ENCODE measurements at regions not wholly inside any gene's neighbourhood (a gene's known extent, or its start where the extent isn't known, plus 50 kb on each side); places are given as distances from the start of the nearest gene placed in this dataset.
"Not testable (repeated sequence)": the region's sequence is repeated elsewhere in the genome, so short reads cannot be mapped to it uniquely, and the experiment has no call there.

GRCh38 chr13:31385540-31385939, 185.8 kb downstream of the B3GLCT start:
- DNase-seq (ENCODE audit: low spot score in 2 of 2): no peak
- Histone ChIP-seq H3K9me3 (no peaks in the 10 kb centered on the region), H3K36me3 (no peaks in the 10 kb centered on the region), H3K4me1 (no peaks in the 10 kb centered on the region), H3K27ac (no peak overlapping the region), H3K27me3 (no peaks in the 10 kb centered on the region), H3K4me3 (no peak overlapping the region)
- TF ChIP-seq POLR2AphosphoS5 (IDR thresholded peaks at IDR 0.05) (no peak), POLR2A (IDR thresholded peaks at IDR 0.05) (no peak)
- TF ChIP-seq, protein P1, sequence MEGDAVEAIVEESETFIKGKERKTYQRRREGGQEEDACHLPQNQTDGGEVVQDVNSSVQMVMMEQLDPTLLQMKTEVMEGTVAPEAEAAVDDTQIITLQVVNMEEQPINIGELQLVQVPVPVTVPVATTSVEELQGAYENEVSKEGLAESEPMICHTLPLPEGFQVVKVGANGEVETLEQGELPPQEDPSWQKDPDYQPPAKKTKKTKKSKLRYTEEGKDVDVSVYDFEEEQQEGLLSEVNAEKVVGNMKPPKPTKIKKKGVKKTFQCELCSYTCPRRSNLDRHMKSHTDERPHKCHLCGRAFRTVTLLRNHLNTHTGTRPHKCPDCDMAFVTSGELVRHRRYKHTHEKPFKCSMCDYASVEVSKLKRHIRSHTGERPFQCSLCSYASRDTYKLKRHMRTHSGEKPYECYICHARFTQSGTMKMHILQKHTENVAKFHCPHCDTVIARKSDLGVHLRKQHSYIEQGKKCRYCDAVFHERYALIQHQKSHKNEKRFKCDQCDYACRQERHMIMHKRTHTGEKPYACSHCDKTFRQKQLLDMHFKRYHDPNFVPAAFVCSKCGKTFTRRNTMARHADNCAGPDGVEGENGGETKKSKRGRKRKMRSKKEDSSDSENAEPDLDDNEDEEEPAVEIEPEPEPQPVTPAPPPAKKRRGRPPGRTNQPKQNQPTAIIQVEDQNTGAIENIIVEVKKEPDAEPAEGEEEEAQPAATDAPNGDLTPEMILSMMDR (IDR thresholded peaks at IDR 0.05): no peak
- intact Hi-C loops (cut with DNase I; ENCODE audit: low total_unique reads): no loop called here

DNA sequence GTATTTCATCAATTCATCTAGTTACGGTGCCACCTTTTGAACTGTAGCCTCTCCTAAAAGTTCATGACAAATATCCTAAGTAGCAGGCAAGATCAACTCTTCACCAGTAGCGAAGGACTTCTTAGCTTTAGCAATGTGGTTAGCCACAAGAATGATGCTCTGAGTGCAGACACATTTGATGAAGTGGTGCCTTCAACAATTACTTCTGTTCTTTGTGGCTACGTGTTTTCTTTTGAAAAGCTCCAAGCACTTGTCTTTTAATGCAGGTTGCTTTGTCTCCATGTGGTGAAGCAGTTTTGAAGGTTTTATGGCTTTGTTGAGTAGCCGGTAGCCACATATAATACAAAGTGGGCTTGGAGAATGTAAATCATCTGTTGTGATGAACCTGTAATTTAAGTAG, 194.7 kb downstream of the B3GLCT start:
- Histone ChIP-seq H3K36me3 (no peaks in the 10 kb centered on the region), H3K27ac (no peak overlapping the region), H3K4me1 (no peaks in the 10 kb centered on the region), H3K9me3 (peaks cover 6 to 15% of the 10 kb centered on the region in 2 donors), H3K27me3 (no peaks in the 10 kb centered on the region), H3K4me3 (no peak overlapping the region)
- TF ChIP-seq POLR2AphosphoS5 (IDR thresholded peaks at IDR 0.05): no peak
- TF ChIP-seq POLR2A (IDR thresholded peaks at IDR 0.05): no peak
- TF ChIP-seq, protein P1 (IDR thresholded peaks at IDR 0.05): no peak
- DNase-seq (ENCODE audit: low spot score in 2 of 2): no peak
- intact Hi-C loops (cut with DNase I; ENCODE audit: low total_unique reads): no loop called here

GRCh38 chr13:31395090-31395489, 195.3 kb downstream of the B3GLCT start:
- H3K36me3 ChIP-seq: no peaks in the 10 kb centered on the region
- no peak for DNase-seq (ENCODE audit: low spot score in 2 of 2)
- no peaks in the 10 kb centered on the region for H3K27me3 ChIP-seq
- H3K9me3 ChIP-seq: peaks cover 6 to 20% of the 10 kb centered on the region in 2 donors
- TF ChIP-seq POLR2AphosphoS5 (IDR thresholded peaks at IDR 0.05) (no peak), POLR2A (IDR thresholded peaks at IDR 0.05) (no peak)
- TF ChIP-seq, protein P1 (IDR thresholded peaks at IDR 0.05): no peak
- intact Hi-C loops (cut with DNase I; ENCODE audit: low total_unique reads): no loop called here
- no peak overlapping the region for H3K4me3 ChIP-seq
- H3K27ac ChIP-seq: no peak overlapping the region
- H3K4me1 ChIP-seq: no peaks in the 10 kb centered on the region

DNA sequence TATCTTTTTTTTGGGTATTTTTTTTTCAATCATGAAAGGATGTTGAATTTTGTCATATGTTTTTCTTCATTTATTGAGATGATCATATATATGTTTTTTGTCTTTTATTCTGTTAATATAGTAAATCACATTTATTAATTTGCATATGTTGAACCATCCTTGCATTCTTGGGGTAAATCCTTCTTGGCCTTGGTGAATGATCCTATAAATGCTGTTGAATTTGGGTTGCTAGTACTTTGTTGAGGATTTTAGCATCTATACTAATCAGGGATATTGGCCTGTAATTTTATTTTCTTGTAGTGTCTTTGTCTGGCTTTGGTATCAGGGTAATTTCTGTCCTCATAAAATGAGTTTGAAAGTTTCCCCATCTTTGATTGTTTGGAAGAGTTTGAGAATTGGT, 199.9 kb downstream of the B3GLCT start:
- Histone ChIP-seq H3K27ac (no peak overlapping the region), H3K4me1 (no peaks in the 10 kb centered on the region), H3K9me3 (peaks cover 6 to 32% of the 10 kb centered on the region in 2 donors), H3K27me3 (no peaks in the 10 kb centered on the region), H3K4me3 (no peak overlapping the region), H3K36me3 (no peaks in the 10 kb centered on the region)
- TF ChIP-seq POLR2A (IDR thresholded peaks at IDR 0.05): no peak
- TF ChIP-seq POLR2AphosphoS5 (IDR thresholded peaks at IDR 0.05): no peak
- TF ChIP-seq, protein P1 (IDR thresholded peaks at IDR 0.05): no peak
- intact Hi-C loops (cut with DNase I; ENCODE audit: low total_unique reads): no loop called here
- no peak for DNase-seq (ENCODE audit: low spot score in 2 of 2)

DNA sequence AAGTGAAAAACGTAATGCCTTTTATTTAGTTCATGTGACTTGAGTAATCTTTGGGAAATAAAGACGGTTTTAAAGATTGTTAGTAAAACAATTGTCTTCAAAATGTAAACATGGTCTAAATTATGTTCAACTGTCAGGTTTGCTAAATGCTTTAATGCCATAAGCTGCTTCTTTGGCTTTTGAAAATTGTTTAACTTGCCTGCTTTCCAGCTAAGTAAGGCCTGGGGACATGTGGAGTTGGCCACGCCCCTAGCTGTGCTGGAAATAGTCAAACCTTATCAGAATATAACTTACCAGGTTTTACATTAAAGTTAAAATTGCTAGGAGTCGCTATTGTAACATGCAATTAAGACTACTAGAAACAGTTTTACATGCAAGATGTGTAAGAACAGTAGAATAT, 203.9 kb downstream of the B3GLCT start:
- DNase-seq (ENCODE audit: low spot score in 2 of 2); H3K4me1 ChIP-seq; H3K36me3 ChIP-seq; intact Hi-C loops (cut with DNase I; ENCODE audit: low total_unique reads); H3K27ac ChIP-seq; H3K27me3 ChIP-seq; H3K4me3 ChIP-seq: not testable (repeated sequence)
- peaks cover 0 to 26% of the 10 kb centered on the region in 2 donors for H3K9me3 ChIP-seq

- Histone ChIP-seq H3K36me3 (no peaks in the 10 kb centered on the region), H3K4me3 (no peak overlapping the region), H3K27me3 (no peaks in the 10 kb centered on the region), H3K9me3 (no peaks in the 10 kb centered on the region), H3K27ac (no peak overlapping the region), H3K4me1 (no peaks in the 10 kb centered on the region)
- DNase-seq (ENCODE audit: low spot score in 2 of 2): no peak
- TF ChIP-seq POLR2AphosphoS5 (IDR thresholded peaks at IDR 0.05) (no peak), POLR2A (IDR thresholded peaks at IDR 0.05) (no peak)
- TF ChIP-seq, protein P1 (IDR thresholded peaks at IDR 0.05): no peak
- intact Hi-C loops (cut with DNase I; ENCODE audit: low total_unique reads): no loop called here
Observed at GRCh38 chr13:31408927-31409326, 209.2 kb downstream of the B3GLCT start.

Data from breast epithelium (tissue), 4 donors.